WTC11 (cell line): ENCODE measurements at regions not wholly inside any gene's neighbourhood (a gene's known extent, or its start where the extent isn't known, plus 50 kb on each side); places are given as distances from the start of the nearest gene placed in this dataset.

Experiments
- ATAC-seq: fragments of 200-7000 bp; cut with Tn5 transposase; 2 replicates; pipeline ENCODE4 v1.10.0; 2021; ENCODE audit warnings: mild to moderate bottlenecking, moderate library complexity
- CTCF ChIA-PET: fragments of 300-600 bp; sonication (Branson Sonifier 250); formaldehyde crosslinking; loops from one replicate; lab custom pipeline; 2021; ENCODE audit warnings: antibody characterized with exemption; lab: Charles Lee
- POLR2A ChIA-PET: fragments of 350-600 bp; sonication (Branson Sonifier 250); formaldehyde crosslinking; loops from one replicate; lab custom pipeline; 2021; ENCODE audit warnings: antibody characterized with exemption; lab: Charles Lee
- DNase-seq: peaks from one replicate; pipeline ENCODE4 v3.0.0; 2021; ENCODE audit warnings: low spot score
- H3K27ac Mint-ChIP-seq: 2 replicates; pipeline ENCODE4 v1.8.0; 2021; ENCODE audit warnings: mixed read lengths
- H3K27me3 Mint-ChIP-seq: 2 replicates; pipeline ENCODE4 v1.8.0; 2021; ENCODE audit warnings: low read depth, mild to moderate bottlenecking, moderate library complexity, mixed read lengths
- H3K36me3 Mint-ChIP-seq: 2 replicates; pipeline ENCODE4 v1.8.0; 2021; ENCODE audit warnings: mixed read lengths
- H3K4me1 Mint-ChIP-seq: 2 replicates; pipeline ENCODE4 v1.8.0; 2022; ENCODE audit warnings: mixed read lengths
- H3K4me3 Mint-ChIP-seq: 2 replicates; pipeline ENCODE4 v1.8.0; 2021; ENCODE audit warnings: mild to moderate bottlenecking, moderate library complexity, mixed read lengths
- H3K9me3 Mint-ChIP-seq: 2 replicates; pipeline ENCODE4 v1.8.0; 2021; ENCODE audit warnings: mixed read lengths
- ATF1 ChIP-seq: sonication (generic); formaldehyde crosslinking; IDR thresholded peaks from 2 replicates; pipeline ENCODE4 v1.8.1; 2023; ENCODE audit warnings: mild to moderate bottlenecking, moderate library complexity, missing genetic modification reagents
- CREB1 ChIP-seq: sonication (generic); formaldehyde crosslinking; IDR thresholded peaks from 2 replicates; pipeline ENCODE4 v1.8.0; 2023; ENCODE audit warnings: mild to moderate bottlenecking, missing genetic modification reagents
- E2F5 ChIP-seq: sonication (generic); formaldehyde crosslinking; IDR thresholded peaks from 2 replicates; pipeline ENCODE4 v1.8.1; 2022; ENCODE audit warnings: mild to moderate bottlenecking, moderate library complexity, missing genetic modification reagents
- EMX1 ChIP-seq: fragments of 250-450 bp; sonication (Bioruptor Pico); IDR thresholded peaks from 2 replicates; pipeline ENCODE4 v1.8.0; 2021; ENCODE audit warnings: mild to moderate bottlenecking
- FOXJ3 ChIP-seq: sonication (generic); formaldehyde crosslinking; IDR thresholded peaks from 2 replicates; pipeline ENCODE4 v1.9.0; 2021; ENCODE audit warnings: missing genetic modification reagents, mild to moderate bottlenecking, borderline replicate concordance
- HMGA2 ChIP-seq: fragments of 250-450 bp; sonication (Bioruptor Pico); IDR thresholded peaks from 2 replicates; pipeline ENCODE4 v1.4.0; 2021; ENCODE audit warnings: mild to moderate bottlenecking, moderate library complexity
- JUN ChIP-seq: sonication (generic); formaldehyde crosslinking; IDR thresholded peaks from 2 replicates; pipeline ENCODE4 v1.8.0; 2023; ENCODE audit warnings: mild to moderate bottlenecking, missing genetic modification reagents
- MAX ChIP-seq: sonication (generic); formaldehyde crosslinking; IDR thresholded peaks from 2 replicates; pipeline ENCODE4 v1.8.0; 2022; ENCODE audit warnings: mild to moderate bottlenecking, missing genetic modification reagents
- MLX ChIP-seq: sonication (generic); formaldehyde crosslinking; IDR thresholded peaks from 2 replicates; pipeline ENCODE4 v1.8.1; 2023; ENCODE audit warnings: mild to moderate bottlenecking, missing genetic modification reagents, moderate library complexity
- NFATC4 ChIP-seq: fragments of 250-450 bp; sonication (Bioruptor Pico); IDR thresholded peaks from 2 replicates; pipeline ENCODE4 v1.9.0; 2021; ENCODE audit warnings: mild to moderate bottlenecking
- NFYB ChIP-seq: sonication (generic); formaldehyde crosslinking; conservative IDR thresholded peaks from 2 replicates; pipeline ENCODE4 v1.8.0; 2022; ENCODE audit warnings: low read depth, missing genetic modification reagents
- NR3C1 ChIP-seq: sonication (generic); formaldehyde crosslinking; conservative IDR thresholded peaks from 2 replicates; pipeline ENCODE4 v1.8.1; 2023; ENCODE audit warnings: low read depth, mild to moderate bottlenecking, missing genetic modification reagents
- SP1 ChIP-seq: sonication (generic); formaldehyde crosslinking; conservative IDR thresholded peaks from 2 replicates; pipeline ENCODE4 v1.8.1; 2022; ENCODE audit warnings: missing genetic modification reagents
- TCF7 ChIP-seq: sonication (generic); formaldehyde crosslinking; IDR thresholded peaks from 2 replicates; pipeline ENCODE4 v1.8.0; 2022; ENCODE audit warnings: mild to moderate bottlenecking, low read depth, missing genetic modification reagents, moderate library complexity
- USF2 ChIP-seq: sonication (generic); formaldehyde crosslinking; IDR thresholded peaks from 2 replicates; pipeline ENCODE4 v1.8.1; 2023; ENCODE audit warnings: mild to moderate bottlenecking, missing genetic modification reagents, moderate library complexity
- ZBTB21 ChIP-seq: sonication (generic); formaldehyde crosslinking; IDR thresholded peaks from 2 replicates; pipeline ENCODE4 v1.8.1; 2023; ENCODE audit warnings: mild to moderate bottlenecking, missing genetic modification reagents, borderline replicate concordance
- ZNF281 ChIP-seq: sonication (generic); formaldehyde crosslinking; IDR thresholded peaks from 2 replicates; pipeline ENCODE4 v1.8.0; 2023; ENCODE audit warnings: mild to moderate bottlenecking, missing genetic modification reagents
- ZNF423 ChIP-seq: fragments of 250-450 bp; sonication (Bioruptor Pico); IDR thresholded peaks from 2 replicates; pipeline ENCODE4 v2.1.2; 2022; ENCODE audit warnings: mild to moderate bottlenecking, moderate library complexity

GRCh38 chr12:123038486-123038885 is 58.0 kb downstream of the ARL6IP4 start:
- POLR2A ChIA-PET: no interaction called here
- Mint-ChIP-seq H3K4me3 (no peak overlapping the region), H3K27me3 (no peaks in the 10 kb centered on the region; the same call in 1 of the 2 replicates), H3K9me3 (no peaks in the 10 kb centered on the region), H3K27ac (no peak overlapping the region), H3K36me3 (no peaks in the 10 kb centered on the region), H3K4me1 (no peaks in the 10 kb centered on the region)
- TF ChIP-seq ATF1 (CRISPR knock-in tag) (no peak), ZNF281 (CRISPR knock-in tag) (no peak), E2F5 (CRISPR knock-in tag) (no peak), HMGA2 (CRISPR knock-in tag) (no peak), SP1 (CRISPR knock-in tag) (no peak), ZNF423 (CRISPR knock-in tag) (no peak), NFYB (CRISPR knock-in tag) (no peak), MAX (CRISPR knock-in tag) (no peak), CREB1 (no peak), NFATC4 (CRISPR knock-in tag) (no peak), TCF7 (CRISPR knock-in tag) (no peak), MLX (no peak), NR3C1 (CRISPR knock-in tag) (no peak), FOXJ3 (CRISPR knock-in tag) (no peak), JUN (CRISPR knock-in tag) (no peak), ZBTB21 (CRISPR knock-in tag) (no peak)
- CTCF ChIA-PET: interaction anchor here (0.9 kb wide), 1 partner anchor 200 kb away, joined by 3 read pairs; no protein-coding TSS in a partner anchor
- ATAC-seq (no peak), DNase-seq (no peak)

GRCh38 chr12:123037791-123038190 is 57.3 kb downstream of the ARL6IP4 start:
- Mint-ChIP-seq H3K36me3 (no peaks in the 10 kb centered on the region), H3K4me1 (no peaks in the 10 kb centered on the region), H3K9me3 (no peaks in the 10 kb centered on the region), H3K4me3 (no peak overlapping the region), H3K27ac (no peak overlapping the region), H3K27me3 (no peaks in the 10 kb centered on the region; the same call in 1 of the 2 replicates)
- TF ChIP-seq USF2 (no peak), EMX1 (CRISPR knock-in tag) (no peak)
- no peak for DNase-seq
- ChIA-PET POLR2A (no interaction called here), CTCF (interaction anchor here (0.9 to 2.1 kb wide), 2 partner anchors 25 to 200 kb away, joined by 3 to 9 read pairs; no protein-coding TSS in a partner anchor)
- ATAC-seq: no peak
